ENCODE measurements at regions not wholly inside any gene's neighbourhood (a gene's known extent, or its start where the extent isn't known, plus 50 kb on each side); places are given as distances from the start of the nearest gene placed in this dataset.

DNA sequence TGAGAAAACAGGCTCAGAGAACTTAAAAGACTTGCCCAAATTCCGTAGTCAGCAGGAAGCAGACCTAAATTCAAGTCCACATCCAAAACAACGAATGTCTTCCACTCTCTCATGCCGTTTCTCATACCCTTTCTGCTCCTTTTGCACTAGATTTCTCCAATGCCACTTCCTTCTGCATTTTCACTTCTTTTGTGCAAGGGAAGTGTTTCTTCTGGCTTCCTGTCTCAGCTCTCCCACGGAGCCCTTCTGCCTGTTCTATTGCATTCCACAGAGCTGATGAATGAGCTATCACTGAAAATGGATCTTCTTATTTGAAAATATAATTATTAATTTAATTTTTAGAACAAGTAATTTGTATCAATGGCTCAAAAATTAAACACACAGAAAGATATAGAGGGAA, 56.1 kb upstream of the STK24 start:
- TF ChIP-seq SUZ12 (IDR thresholded peaks at IDR 0.05) (no peak), ELF4 (IDR thresholded peaks at IDR 0.05) (no peak), L3MBTL2 (conservative IDR thresholded peaks at IDR 0.05) (no peak), SP1 (IDR thresholded peaks at IDR 0.05) (no peak), ZNF384 (IDR thresholded peaks at IDR 0.05) (no peak), HDGF (IDR thresholded peaks at IDR 0.05; ENCODE audit: borderline replicate concordance) (no peak), FOXA1 (IDR thresholded peaks at IDR 0.05) (no peak), FOXM1 (IDR thresholded peaks at IDR 0.05; ENCODE audit: borderline replicate concordance) (no peak), BHLHE40 (IDR thresholded peaks at IDR 0.05; ENCODE audit: borderline replicate concordance) (no peak), FOXK2 (IDR thresholded peaks at IDR 0.05) (no peak), NFRKB (IDR thresholded peaks at IDR 0.05) (no peak)
- TF ChIP-seq, protein P1, sequence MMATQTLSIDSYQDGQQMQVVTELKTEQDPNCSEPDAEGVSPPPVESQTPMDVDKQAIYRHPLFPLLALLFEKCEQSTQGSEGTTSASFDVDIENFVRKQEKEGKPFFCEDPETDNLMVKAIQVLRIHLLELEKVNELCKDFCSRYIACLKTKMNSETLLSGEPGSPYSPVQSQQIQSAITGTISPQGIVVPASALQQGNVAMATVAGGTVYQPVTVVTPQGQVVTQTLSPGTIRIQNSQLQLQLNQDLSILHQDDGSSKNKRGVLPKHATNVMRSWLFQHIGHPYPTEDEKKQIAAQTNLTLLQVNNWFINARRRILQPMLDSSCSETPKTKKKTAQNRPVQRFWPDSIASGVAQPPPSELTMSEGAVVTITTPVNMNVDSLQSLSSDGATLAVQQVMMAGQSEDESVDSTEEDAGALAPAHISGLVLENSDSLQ (IDR thresholded peaks at IDR 0.05): no peak
- ChIA-PET POLR2A (no interaction called here), CTCF (no interaction called here)
- DNase-seq (ENCODE audit: extremely low spot score): no peak

DNA sequence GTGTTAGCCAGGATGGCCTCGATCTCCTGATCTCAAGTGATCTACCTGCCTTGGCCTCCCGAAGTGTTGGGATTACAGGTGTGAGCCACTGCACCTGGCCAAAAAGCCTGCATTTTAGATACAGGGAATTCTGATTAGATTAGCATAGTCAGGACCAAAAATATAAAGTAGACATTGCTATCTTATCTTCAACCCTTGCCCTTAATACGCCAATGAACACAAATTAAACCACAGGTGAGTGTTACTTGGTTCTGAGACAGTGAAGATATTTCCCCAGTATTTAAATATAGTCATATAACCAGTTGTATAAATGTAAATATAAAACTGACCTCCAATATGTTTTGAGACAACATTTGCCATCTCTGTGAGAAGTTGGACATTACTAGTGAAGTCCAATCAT, 52.1 kb upstream of the STK24 start:
- TF ChIP-seq L3MBTL2 (conservative IDR thresholded peaks at IDR 0.05) (no peak), CTBP1 (IDR thresholded peaks at IDR 0.05; ENCODE audit: borderline replicate concordance) (no peak), LEF1 (IDR thresholded peaks at IDR 0.05; ENCODE audit: borderline replicate concordance) (no peak), FOXM1 (IDR thresholded peaks at IDR 0.05; ENCODE audit: borderline replicate concordance) (no peak), SP1 (IDR thresholded peaks at IDR 0.05) (no peak), HDGF (IDR thresholded peaks at IDR 0.05; ENCODE audit: borderline replicate concordance) (no peak), BHLHE40 (IDR thresholded peaks at IDR 0.05; ENCODE audit: borderline replicate concordance) (no peak), ZNF384 (IDR thresholded peaks at IDR 0.05) (no peak), ARNT (IDR thresholded peaks at IDR 0.05) (no peak), SUZ12 (IDR thresholded peaks at IDR 0.05) (no peak), FOXA1 (IDR thresholded peaks at IDR 0.05) (no peak), FOXK2 (IDR thresholded peaks at IDR 0.05) (no peak), NFRKB (IDR thresholded peaks at IDR 0.05) (no peak), TARDBP (IDR thresholded peaks at IDR 0.05) (no peak), ELF4 (IDR thresholded peaks at IDR 0.05) (no peak)
- TF ChIP-seq, protein P1 (IDR thresholded peaks at IDR 0.05): no peak
- POLR2A ChIA-PET: no interaction called here
- CTCF ChIA-PET: interaction anchor here (0.8 kb wide), 1 partner anchor 309 kb away, joined by 5 read pairs; no protein-coding TSS in a partner anchor
- DNase-seq (ENCODE audit: extremely low spot score): no peak

All from HEK293T (cell line).